HG03521 (cell line): ENCODE measurements at regions not wholly inside any gene's neighbourhood (a gene's known extent, or its start where the extent isn't known, plus 50 kb on each side); places are given as distances from the start of the nearest gene placed in this dataset.

Experiments
- ATAC-seq: cut with Tn5 transposase; IDR thresholded peaks from one replicate; pipeline ENCODE4 v1.9.1; 2021; ENCODE audit warnings: mild to moderate bottlenecking, moderate library complexity; ENCODE audit not compliant: unreplicated experiment

- no peak for ATAC-seq
Measured at GRCh38 chr21:28110074-28110473, 882.6 kb downstream of the LTN1 start.

- no peak for ATAC-seq
Measured at GRCh38 chr21:28106370-28106890, 886.2 kb downstream of the LTN1 start.

DNA sequence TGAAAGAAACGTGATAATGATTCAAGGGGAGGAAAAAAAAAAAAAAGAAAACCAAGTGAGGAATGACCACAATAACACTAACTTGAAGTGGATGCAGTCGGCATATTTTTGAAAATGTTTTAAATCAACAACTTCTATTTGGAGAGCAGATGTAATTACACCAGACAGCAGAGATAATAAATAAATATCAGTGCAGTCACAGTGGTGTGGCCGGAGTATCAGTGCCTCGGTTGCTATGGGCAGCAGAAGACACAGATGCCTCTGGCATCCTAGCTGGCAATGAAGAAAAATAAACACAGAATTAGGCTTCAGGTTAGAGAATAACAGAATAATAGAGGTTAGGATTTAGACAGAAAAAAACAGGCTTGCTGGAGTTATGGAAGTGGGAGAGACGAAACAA lies 888.3 kb downstream of the LTN1 start:
- no peak for ATAC-seq

- ATAC-seq = no peak
Measured at GRCh38 chr21:28100366-28100765, 892.3 kb downstream of the LTN1 start.

DNA sequence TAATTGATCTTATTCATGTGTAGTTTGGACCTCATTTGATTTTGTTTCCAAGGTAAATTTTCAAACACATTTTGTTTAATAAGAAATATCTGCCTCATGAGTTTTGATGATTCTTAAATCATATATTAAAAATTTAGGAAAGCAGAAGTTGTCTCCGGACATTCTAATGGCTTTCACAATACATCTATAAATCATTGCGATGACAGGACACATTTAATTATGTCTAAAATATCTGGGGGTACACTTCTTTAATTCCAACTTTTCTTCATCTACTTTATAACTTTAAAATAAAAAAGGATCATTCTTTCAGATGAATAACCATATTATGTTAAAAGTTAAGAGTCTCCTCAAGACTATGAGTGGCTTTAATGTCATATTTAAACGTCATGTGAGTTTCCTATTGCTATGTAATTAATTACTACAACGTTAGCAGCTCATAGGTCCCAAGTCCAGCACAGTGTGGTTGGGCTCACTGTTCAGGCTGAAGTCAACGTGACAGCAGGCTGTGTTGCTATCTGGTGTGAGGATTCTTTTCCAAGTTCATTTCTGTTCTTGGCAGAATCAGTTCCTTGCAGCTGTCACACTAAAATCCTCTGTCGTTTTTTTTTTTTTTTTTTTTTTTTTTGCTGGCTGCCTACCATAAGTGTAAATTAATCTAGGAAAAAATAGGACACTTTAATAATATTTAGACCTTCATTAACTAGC lies 893.5 kb downstream of the LTN1 start:
- no peak for ATAC-seq

DNA sequence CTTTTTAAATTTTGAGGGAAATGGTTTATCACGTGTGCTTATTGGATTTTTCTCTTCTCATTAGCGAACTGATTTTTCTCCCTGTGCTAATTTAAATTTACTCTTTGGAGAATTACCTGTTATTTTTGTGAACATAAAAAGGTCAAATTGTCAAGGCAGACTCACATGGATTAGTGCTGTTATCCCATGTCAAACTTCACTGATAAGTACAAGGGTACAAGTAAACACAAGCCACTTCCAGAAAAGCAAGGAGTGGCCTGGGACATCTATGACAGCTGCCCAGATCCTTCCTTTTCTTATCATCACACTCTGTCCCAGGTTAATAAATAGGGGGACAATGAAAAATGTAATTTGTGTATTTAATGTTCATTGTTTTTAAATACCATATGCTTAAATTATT lies 901.2 kb downstream of the LTN1 start:
- no peak for ATAC-seq

DNA sequence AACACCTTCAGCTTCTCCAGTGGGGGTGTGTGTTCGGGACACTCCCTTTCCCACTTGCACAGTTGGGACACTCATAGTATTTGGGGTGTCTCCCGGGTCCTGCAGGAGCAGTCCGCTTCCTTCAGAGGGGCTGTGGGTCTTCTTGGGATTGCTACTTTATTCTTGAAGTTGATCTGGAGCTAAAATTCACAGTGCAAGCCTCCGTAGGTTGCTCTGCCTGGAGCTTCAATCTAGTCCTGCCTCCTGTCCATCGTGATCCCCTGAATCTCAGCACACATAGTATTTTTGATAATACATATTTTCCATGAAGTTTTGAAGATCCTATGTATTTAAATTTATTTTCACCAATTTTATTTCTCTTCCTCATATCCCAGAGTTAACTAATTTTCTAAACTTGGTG lies 902.1 kb downstream of the LTN1 start:
- ATAC-seq = no peak

DNA sequence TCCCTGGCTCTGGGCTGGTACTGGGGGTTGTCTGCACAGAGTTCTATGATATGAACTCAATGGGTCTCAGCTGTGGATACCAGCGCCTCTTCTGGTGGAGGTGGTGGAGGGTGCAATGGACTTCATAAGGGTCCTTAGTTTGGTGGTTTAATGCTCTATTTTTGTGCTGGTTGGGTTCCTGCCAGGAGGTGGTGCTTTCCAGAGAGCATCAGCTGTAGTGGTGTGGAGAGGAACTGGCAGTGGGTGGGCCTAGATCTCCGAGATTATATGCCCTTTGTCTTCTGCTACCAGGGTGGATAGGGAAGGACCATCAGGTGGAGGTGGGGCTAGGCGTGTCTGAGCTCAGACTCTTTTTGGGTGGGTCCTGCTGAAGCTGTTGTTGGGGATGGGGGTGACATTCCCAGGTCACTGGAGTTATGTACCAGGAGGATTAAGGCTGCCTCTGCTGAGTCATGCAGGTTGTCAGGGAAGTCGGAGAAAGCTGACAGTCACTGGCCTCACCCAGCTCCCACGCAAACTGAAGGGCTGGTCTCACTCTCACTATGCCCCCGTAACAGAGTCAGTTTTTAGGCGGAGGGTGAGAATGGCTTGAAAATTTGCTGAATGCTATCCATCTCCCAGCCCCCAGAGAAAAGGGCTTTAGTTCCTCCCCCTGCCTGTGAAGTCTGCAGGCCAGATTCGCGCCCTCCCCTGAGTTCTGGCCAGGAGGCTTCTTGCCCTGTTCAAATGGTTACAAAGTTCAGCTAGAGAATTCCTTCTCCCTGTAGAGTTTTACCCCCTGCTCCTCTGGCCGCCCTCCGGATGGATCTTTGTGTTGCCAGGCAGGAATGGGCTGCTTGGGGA lies 902.9 kb downstream of the LTN1 start:
- no peak for ATAC-seq

DNA sequence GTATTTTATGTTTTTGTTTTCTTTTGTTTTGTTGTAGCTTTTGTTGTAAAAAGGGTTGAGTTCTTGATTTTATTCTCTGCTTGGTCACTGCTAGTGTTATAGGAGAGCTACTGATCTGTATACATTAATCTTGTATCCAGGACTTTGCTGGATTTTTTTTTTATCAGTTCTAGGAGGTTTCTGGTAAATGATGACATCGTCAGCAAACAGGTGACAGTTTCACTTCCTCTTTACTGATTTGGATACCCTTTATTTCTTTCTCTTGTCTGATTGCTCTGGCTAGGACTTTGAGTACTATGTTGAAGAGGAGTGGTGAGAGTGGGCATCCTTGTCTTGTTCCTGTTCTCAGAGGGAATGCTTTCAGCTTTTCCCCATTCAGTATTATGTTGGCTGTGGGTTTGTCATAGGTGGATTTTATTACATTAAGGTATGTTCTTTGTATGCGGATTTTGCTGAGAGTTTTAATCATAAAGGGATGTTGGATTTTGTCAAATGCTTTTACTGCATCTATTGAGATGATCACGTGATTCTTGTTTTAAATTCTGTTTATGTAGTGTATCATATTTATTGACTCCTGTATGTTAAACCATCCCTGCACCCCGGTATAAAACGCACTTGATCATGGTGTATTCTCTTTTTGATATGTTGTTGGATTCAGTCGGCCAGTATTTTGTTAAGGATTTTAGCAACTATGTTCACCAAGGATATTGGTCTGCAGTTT lies 905.7 kb downstream of the LTN1 start:
- ATAC-seq = no peak

GRCh38 chr21:28084951-28085350 lies 907.7 kb downstream of the LTN1 start:
- no peak for ATAC-seq

DNA sequence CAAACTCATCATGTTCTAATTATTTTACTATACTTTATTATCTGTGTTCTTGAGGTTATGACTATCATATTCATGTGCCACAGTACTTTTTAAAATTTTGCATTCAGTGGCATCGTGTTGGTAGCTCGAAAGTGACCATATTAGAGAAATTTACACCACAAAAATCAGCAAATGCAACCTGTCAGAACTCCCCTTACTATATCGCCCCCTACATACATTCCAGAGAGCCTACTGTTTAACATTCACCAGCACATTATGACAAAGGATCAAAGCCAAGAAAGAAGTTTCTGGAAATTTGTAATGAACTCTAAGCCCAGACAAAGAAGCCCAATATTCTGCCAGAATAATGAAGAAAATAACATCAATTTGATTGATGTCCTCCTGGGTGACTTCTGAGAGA lies 909.3 kb downstream of the LTN1 start:
- no peak for ATAC-seq

DNA sequence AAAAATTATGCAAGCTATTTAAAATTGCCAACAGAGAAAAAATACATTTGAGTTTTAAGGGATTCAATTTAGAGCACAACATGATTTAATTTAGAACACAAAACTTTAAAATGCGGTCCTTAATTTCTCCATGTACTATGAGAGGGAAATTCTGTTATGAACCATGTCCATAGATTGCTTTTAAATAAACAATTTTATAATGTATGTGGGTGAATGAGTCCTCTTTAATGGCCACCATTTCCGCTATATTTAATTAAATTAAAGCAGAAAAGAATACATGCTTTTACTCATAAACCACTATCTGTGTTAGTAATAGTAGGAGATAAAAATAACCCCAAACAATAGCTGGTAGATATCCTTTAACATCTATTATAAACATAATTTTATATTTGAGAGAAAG lies 914.6 kb downstream of the LTN1 start:
- ATAC-seq = no peak

DNA sequence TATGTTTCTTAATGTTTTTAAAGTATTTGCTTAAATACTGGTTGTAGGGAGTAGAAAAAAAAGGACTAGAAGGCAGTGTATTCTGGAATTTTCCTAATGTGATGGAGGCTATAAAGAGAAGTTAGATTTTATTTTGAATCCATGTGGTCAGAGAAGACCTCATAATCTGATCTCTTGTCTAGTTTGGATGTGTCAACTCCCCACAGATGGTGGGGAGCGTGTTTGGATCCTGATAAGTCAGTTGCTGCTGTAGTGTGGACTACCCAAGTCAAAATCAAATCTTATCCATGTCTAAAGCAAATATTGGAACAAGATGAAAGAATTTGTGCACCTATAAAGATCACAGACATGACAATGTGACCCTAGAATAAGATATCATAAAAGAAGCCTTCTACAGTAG lies 918.0 kb downstream of the LTN1 start:
- ATAC-seq = no peak

- ATAC-seq = no peak
Measured at GRCh38 chr21:28072601-28073000, 920.1 kb downstream of the LTN1 start.

- ATAC-seq = no peak
Measured at GRCh38 chr21:28069450-28069923, 923.2 kb downstream of the LTN1 start.

DNA sequence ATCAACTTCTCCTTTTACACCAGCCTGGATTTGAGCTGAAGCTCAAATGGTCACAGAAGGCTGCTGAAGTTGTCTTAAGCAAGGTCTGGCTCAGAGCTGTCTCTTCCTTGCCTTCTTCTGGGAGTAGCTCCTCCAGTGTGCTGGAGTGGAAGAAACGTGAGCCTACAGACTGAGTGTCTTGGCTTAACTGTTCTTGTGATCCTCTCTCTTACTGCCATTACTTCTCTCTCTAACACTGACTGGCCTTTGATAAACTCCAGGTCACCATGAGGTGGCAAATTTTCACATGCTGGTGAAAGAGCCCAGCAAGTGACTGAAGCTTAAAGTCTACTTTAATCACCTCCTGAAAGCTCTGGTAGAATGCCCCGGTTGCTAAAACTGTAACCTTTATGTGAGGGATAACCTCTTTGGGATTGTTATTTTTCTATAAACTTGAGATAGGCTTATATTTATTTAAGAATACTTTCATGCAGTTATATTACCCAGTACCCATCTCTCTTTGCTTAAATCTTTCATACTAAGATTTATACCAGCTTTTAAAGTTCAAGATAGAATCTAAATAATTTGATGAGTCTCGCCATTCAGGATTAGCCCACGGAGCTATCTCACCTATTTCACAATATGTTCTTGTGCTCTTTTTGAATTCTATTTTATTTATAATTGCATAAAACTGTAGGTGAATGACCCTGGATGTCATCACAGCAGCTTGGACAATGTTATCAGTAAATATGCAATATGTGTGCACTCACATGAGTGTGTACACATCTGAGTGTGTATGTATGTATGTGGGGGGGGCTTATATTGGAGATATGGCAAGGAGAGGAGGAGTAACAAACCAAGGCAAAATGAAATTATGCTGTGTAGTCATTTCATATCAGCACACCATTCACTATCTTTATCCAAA lies 924.0 kb downstream of the LTN1 start:
- ATAC-seq = no peak

DNA sequence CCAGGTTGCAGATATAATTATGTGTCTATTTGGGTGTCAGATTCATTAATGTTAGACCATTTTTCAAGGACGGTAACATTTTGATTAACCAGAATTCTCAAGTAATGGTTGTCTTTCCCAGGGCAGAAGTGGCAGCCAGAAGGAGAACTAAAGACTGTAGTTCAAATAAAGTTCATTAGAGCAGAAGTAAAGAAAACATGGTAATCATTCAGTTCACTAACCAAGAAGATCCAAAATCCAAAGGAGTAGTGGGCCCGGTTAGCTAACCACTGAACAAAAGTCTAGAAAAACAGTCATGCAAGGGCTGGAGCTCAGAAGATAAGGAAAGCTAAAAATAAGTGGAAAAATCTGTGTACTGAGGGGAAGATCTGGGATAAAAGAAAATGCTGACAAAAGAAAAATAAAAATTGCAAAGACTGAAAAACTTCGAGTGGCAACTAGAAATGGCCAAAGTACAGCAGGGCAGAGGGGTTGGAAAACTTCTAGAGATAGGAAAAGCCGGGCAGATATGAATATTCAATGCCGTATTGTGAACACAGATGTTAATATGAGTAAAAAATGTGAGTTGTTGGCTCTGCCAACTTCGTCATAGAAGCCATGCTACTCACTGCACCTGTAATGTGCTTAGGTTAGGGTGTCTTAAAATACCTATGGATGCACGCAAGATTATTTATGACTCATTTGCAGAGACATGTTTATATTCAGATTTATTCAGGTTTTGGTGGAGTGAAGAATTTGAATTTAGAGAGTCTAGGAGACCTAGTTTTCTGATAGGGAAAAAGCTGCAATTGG lies 925.9 kb downstream of the LTN1 start:
- ATAC-seq = no peak

GRCh38 chr21:28066076-28066475 lies 926.6 kb downstream of the LTN1 start:
- ATAC-seq = no peak
